K562 (cell line): ENCODE measurements at regions not wholly inside any gene's neighbourhood (a gene's known extent, or its start where the extent isn't known, plus 50 kb on each side); places are given as distances from the start of the nearest gene placed in this dataset.

Source experiments
- ATAC-seq: fragments of 200-7000 bp; cut with Tn5 transposase; 3 replicates; pipeline ENCODE4 v1.9.1; 2020; ENCODE audit warnings: moderate library complexity
- BruUV-seq: library from RNA; stranded (reverse); fragments of 400-500 nt; replicated peaks from 2 replicates; lab custom pipeline; 2021; lab: Mats Ljungman, UMichigan
- CTCF ChIA-PET: fragments of 300-600 bp; formaldehyde crosslinking; extraction: SDS; loops from one replicate; lab custom pipeline; 2021; ENCODE audit warnings: low intra/inter-chr PET ratio; lab: Yijun Ruan, JAX
- POLR2A ChIA-PET: fragments of 300-600, 350-650 bp; sonication (Branson Sonifier 250); formaldehyde crosslinking; extraction: SDS; loops from one replicate; lab custom pipeline; 2021; ENCODE audit warnings: antibody characterized with exemption, inconsistent platforms; lab: Yijun Ruan, JAX
- DNase-seq, 4 experiments: peaks; one replicate each; pipeline versions ENCODE4 v3.0.0 to v3.0.0-alpha.2; 2011 to 2018; ENCODE audit warnings: low spot score in 3 of 4, mixed read lengths in 3 of 4; ENCODE audit errors: extremely low read depth in 1 of 4
- FAIRE-seq: peaks from 2 replicates; lab custom pipeline; 2011; peaks lifted over from hg19 to GRCh38; lab: Jason Lieb, UNC
- H2AFZ ChIP-seq: 2 replicates; pipeline ENCODE4 v1.6.0; 2011; ENCODE audit warnings: low read depth, low read length, control low read depth, inconsistent platforms
- H3K27ac ChIP-seq: fragments of 200-600 bp; 3 replicates; pipeline ENCODE4 v1.8.0; 2011; ENCODE audit warnings: low read depth, mild to moderate bottlenecking, control low read depth, inconsistent platforms, low read length, moderate library complexity, mixed read lengths; ENCODE audit errors: extremely low read depth
- H3K27me3 ChIP-seq, 2 experiments: fragments of 300-600 bp in 1 of 2; 2 replicates in 1 of 2; 3 replicates in 1 of 2; pipeline versions ENCODE4 v1.6.0 to v1.8.0; 2011; ENCODE audit warnings: inconsistent platforms in 2 of 2, low read length in 2 of 2, mild to moderate bottlenecking in 1 of 2, mixed read lengths in 1 of 2, moderate library complexity in 1 of 2; ENCODE audit not compliant: control insufficient read depth in 2 of 2, insufficient read depth in 2 of 2
- H3K36me3 ChIP-seq: fragments of 300-600 bp; 3 replicates; pipeline ENCODE4 v1.8.0; 2011; ENCODE audit warnings: mild to moderate bottlenecking, low read length, inconsistent platforms; ENCODE audit not compliant: control insufficient read depth, insufficient read depth
- H3K4me1 ChIP-seq, 2 experiments: fragments of 200-600 bp in 1 of 2; replicated peaks in 1 of 2; 2 replicates in 1 of 2; 3 replicates in 1 of 2; pipeline versions ENCODE4 v1.5.1 to v1.8.0; 2011; ENCODE audit warnings: inconsistent platforms in 2 of 2, low read length in 2 of 2, mild to moderate bottlenecking in 1 of 2, mixed read lengths in 1 of 2, moderate library complexity in 1 of 2; ENCODE audit not compliant: control insufficient read depth in 2 of 2, insufficient read depth in 2 of 2
- H3K4me2 ChIP-seq: 2 replicates; pipeline ENCODE4 v1.6.1; 2011; ENCODE audit warnings: low read length, control low read depth, inconsistent platforms, mixed read lengths; ENCODE audit not compliant: insufficient read depth
- H3K4me3 ChIP-seq: fragments of 200-600 bp; sonication (generic), shearing (Covaris generic); 2 replicates; pipeline ENCODE4 v1.5.1; 2016; ENCODE audit warnings: control low read depth, inconsistent platforms
- H3K79me2 ChIP-seq: fragments of 200-600 bp; 3 replicates; pipeline ENCODE4 v1.8.0; 2011; ENCODE audit warnings: low read length, inconsistent platforms; ENCODE audit not compliant: control insufficient read depth, insufficient read depth
- H3K9ac ChIP-seq, 2 experiments: 2 replicates each; pipeline versions ENCODE4 v1.6.0 to v1.6.1; 2011; ENCODE audit warnings: low read depth in 2 of 2, low read length in 2 of 2, control low read depth in 1 of 2, inconsistent platforms in 1 of 2, mild to moderate bottlenecking in 1 of 2, mixed read lengths in 1 of 2; ENCODE audit not compliant: insufficient read depth in 1 of 2
- H3K9me1 ChIP-seq: one replicate; pipeline ENCODE4 v1.6.0; 2011; ENCODE audit warnings: inconsistent platforms, mild to moderate bottlenecking, low read length, moderate library complexity; ENCODE audit not compliant: control insufficient read depth, insufficient read depth
- H3K9me3 ChIP-seq: replicated peaks from 2 replicates; pipeline ENCODE4 v1.5.1; 2011; ENCODE audit warnings: low read depth, low read length, inconsistent platforms; ENCODE audit not compliant: control insufficient read depth, insufficient read depth
- H4K20me1 ChIP-seq: replicated peaks from 2 replicates; pipeline ENCODE4 v1.6.1; 2011; ENCODE audit warnings: low read length, inconsistent platforms, mixed read lengths; ENCODE audit not compliant: control insufficient read depth, insufficient read depth
- CHD1 ChIP-seq: fragments of 200-600 bp; sonication (generic); IDR thresholded peaks from one replicate; pipeline ENCODE4 v1.6.1; 2012; ENCODE audit warnings: mild to moderate bottlenecking, moderate library complexity, low read length, inconsistent platforms
- HBP1 ChIP-seq: fragments of 450-650 bp; formaldehyde crosslinking; IDR thresholded peaks from 2 replicates; pipeline ENCODE4 v1.4.0; 2022; ENCODE audit warnings: missing genetic modification characterization
- NCOR1 ChIP-seq: fragments of 450-650 bp; IDR thresholded peaks from 2 replicates; pipeline ENCODE4 v1.6.1; 2016; ENCODE audit warnings: mild to moderate bottlenecking, moderate library complexity
- NUFIP1 ChIP-seq: fragments of 450-650 bp; IDR thresholded peaks from 2 replicates; pipeline ENCODE4 v1.6.1; 2018; ENCODE audit not compliant: partially characterized antibody
- SMC3 ChIP-seq: conservative IDR thresholded peaks from 2 replicates; pipeline ENCODE4 v1.6.1; 2011; ENCODE audit warnings: low read depth, low read length, improper control_type of control experiment; ENCODE audit not compliant: insufficient read depth
- ZBTB11 ChIP-seq, 3 experiments: fragments of 200-800 bp in 1 of 3; fragments of 250-450 bp in 1 of 3; fragments of 450-650 bp in 1 of 3; sonication (Bioruptor Pico) in 1 of 3; sonication (Bioruptor generic) in 1 of 3; formaldehyde crosslinking in 1 of 3; IDR thresholded peaks; 2 replicates each; pipeline versions ENCODE4 v1.6.1 to v1.8.0; 2016 to 2022; ENCODE audit warnings: mild to moderate bottlenecking in 2 of 3, missing genetic modification characterization in 2 of 3, missing compliant biosample characterization in 1 of 3, moderate library complexity in 1 of 3
- in situ Hi-C: fragments of 300-500 bp; cut with MboI; formaldehyde crosslinking; loops from 4 replicates; pipeline ENCODE4 v1.15.0; 2018; ENCODE audit warnings: inconsistent platforms, mixed read lengths
- intact Hi-C: fragments of 100-400 bp; cut with micrococcal nuclease; formaldehyde crosslinking; loops from 2 replicates; pipeline ENCODE4 v1.14.2; 2022

DNA sequence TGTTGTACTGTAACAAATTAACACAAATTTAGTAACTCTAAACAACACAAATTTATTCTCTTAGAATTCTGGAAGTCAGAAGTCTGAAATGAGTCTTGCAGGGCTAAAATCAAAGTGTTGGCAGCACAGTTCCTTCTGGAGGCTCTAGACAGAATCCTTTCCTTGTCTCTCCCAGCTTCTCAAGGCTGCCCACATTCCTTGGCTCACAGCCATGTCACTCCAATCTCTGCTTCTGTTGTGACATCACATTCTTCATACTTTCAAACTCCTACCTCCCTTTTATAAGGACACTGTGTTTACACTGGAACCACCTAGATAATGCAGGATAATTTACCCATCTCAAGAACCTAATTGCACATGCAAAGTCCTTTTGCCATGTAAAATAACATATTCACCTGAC, 225.0 kb upstream of the PRMT6 start:
- POLR2A ChIA-PET, result no interaction called here
- no peak overlapping the region for H3K4me2 ChIP-seq
- H4K20me1 ChIP-seq, result no peaks in the 10 kb centered on the region
- H3K9me1 ChIP-seq, result no peaks in the 10 kb centered on the region
- H3K79me2 ChIP-seq, result no peaks in the 10 kb centered on the region
- DNase-seq, result no peak
- H3K27me3 ChIP-seq, result no peaks in the 10 kb centered on the region
- FAIRE-seq, result no peak
- TF ChIP-seq HBP1 (CRISPR knock-in tag), result no peak
- TF ChIP-seq CHD1, result no peak
- peak in 1 of 3 experiments; percentile 46; a peak in 1 of 6 replicates for TF ChIP-seq ZBTB11 (CRISPR knock-in tag; IDR thresholded peaks at IDR 0.05)
- TF ChIP-seq NCOR1, result no peak
- no peak for TF ChIP-seq NUFIP1
- no peak for TF ChIP-seq SMC3
- no peak overlapping the region for H3K4me3 ChIP-seq
- intact Hi-C loops, result no loop called here
- CTCF ChIA-PET, result no interaction called here
- no peak overlapping the region for H3K27ac ChIP-seq
- H3K9me3 ChIP-seq, result no peaks in the 10 kb centered on the region
- H3K36me3 ChIP-seq, result no peaks in the 10 kb centered on the region
- no peaks in the 10 kb centered on the region for H3K4me1 ChIP-seq
- in situ Hi-C loops, result no loop called here
- H3K9ac ChIP-seq, result no peak overlapping the region
- H2AFZ ChIP-seq, result no peak overlapping the region
- no peak for ATAC-seq
- no TSS peak for BruUV-seq
